GM23248 (cell line): ENCODE measurements at regions not wholly inside any gene's neighbourhood (a gene's known extent, or its start where the extent isn't known, plus 50 kb on each side); places are given as distances from the start of the nearest gene placed in this dataset.

ENCODE experiments used
- DNase-seq: peaks from one replicate; pipeline ENCODE4 v3.0.0-alpha.2; 2015
- H2AFZ ChIP-seq: fragments of 200-600 bp; sonication (generic); 2 replicates; pipeline ENCODE4 v1.6.1; 2016; ENCODE audit warnings: antibody characterized with exemption
- H3F3A ChIP-seq: fragments of 200-600 bp; sonication (generic); 2 replicates; pipeline ENCODE4 v1.6.1; 2016; ENCODE audit warnings: mild to moderate bottlenecking, antibody characterized with exemption, mixed run types; ENCODE audit not compliant: insufficient read depth
- H3K27ac ChIP-seq: fragments of 200-600 bp; sonication (generic); 2 replicates; pipeline ENCODE4 v1.5.1; 2016; ENCODE audit warnings: mild to moderate bottlenecking
- H3K27me3 ChIP-seq: fragments of 200-600 bp; sonication (generic); replicated peaks from 2 replicates; pipeline ENCODE4 v1.6.1; 2016; ENCODE audit warnings: mild to moderate bottlenecking; ENCODE audit not compliant: insufficient read depth
- H3K36me3 ChIP-seq: fragments of 200-600 bp; sonication (generic); 2 replicates; pipeline ENCODE4 v1.6.1; 2016; ENCODE audit warnings: low read depth, mild to moderate bottlenecking
- H3K4me1 ChIP-seq: fragments of 200-600 bp; sonication (generic); 2 replicates; pipeline ENCODE4 v1.6.1; 2016; ENCODE audit warnings: mild to moderate bottlenecking; ENCODE audit not compliant: insufficient read depth
- H3K4me2 ChIP-seq: fragments of 200-600 bp; sonication (generic); one replicate; pipeline ENCODE4 v1.6.1; 2016; ENCODE audit warnings: mild to moderate bottlenecking; ENCODE audit not compliant: unreplicated experiment
- H3K4me3 ChIP-seq: fragments of 200-600 bp; sonication (generic); 2 replicates; pipeline ENCODE4 v1.5.1; 2016; ENCODE audit warnings: mild to moderate bottlenecking
- H3K79me2 ChIP-seq: fragments of 200-600 bp; sonication (generic); 2 replicates; pipeline ENCODE4 v1.6.1; 2016; ENCODE audit warnings: mild to moderate bottlenecking; ENCODE audit not compliant: insufficient read depth
- H3K9ac ChIP-seq: fragments of 200-600 bp; sonication (generic); 2 replicates; pipeline ENCODE4 v1.6.1; 2016; ENCODE audit warnings: mild to moderate bottlenecking
- H3K9me2 ChIP-seq: fragments of 200-600 bp; sonication (generic); 2 replicates; pipeline ENCODE4 v1.6.1; 2016; ENCODE audit warnings: mixed run types, mild to moderate bottlenecking, moderate library complexity; ENCODE audit not compliant: insufficient read depth
- H3K9me3 ChIP-seq: fragments of 200-600 bp; sonication (generic); one replicate; pipeline ENCODE4 v1.6.1; 2017; ENCODE audit warnings: low read depth
- H4K20me1 ChIP-seq: fragments of 200-600 bp; sonication (generic); 2 replicates; pipeline ENCODE4 v1.6.0; 2016; ENCODE audit not compliant: insufficient read depth
- EZH2 ChIP-seq: fragments of 200-600 bp; sonication (generic); IDR thresholded peaks from 2 replicates; pipeline ENCODE4 v1.6.1; 2018; ENCODE audit warnings: antibody characterized with exemption, mild to moderate bottlenecking; ENCODE audit not compliant: insufficient read depth, poor library complexity, severe bottlenecking
- EZH2phosphoT487 ChIP-seq: fragments of 200-600 bp; sonication (generic); IDR thresholded peaks from 2 replicates; pipeline ENCODE4 v1.6.1; 2018; ENCODE audit warnings: antibody characterized with exemption, moderate library complexity, mild to moderate bottlenecking, low read depth; ENCODE audit not compliant: insufficient read depth
- WGBS, 2 experiments: methylation state at CpG; one replicate each; pipeline ENCODE4 v1.1.6; 2015 to 2017; ENCODE audit warnings: low lambda C conversion rate in 2 of 2, low coverage in 1 of 2; ENCODE audit errors: missing lambda C conversion rate in 2 of 2; 5-methylcytosine and 5-hydroxymethylcytosine counted together
- in situ Hi-C: fragments of 300-500 bp; cut with MboI; formaldehyde crosslinking; loops from 2 replicates; pipeline ENCODE4 v1.15.0; 2020

DNA sequence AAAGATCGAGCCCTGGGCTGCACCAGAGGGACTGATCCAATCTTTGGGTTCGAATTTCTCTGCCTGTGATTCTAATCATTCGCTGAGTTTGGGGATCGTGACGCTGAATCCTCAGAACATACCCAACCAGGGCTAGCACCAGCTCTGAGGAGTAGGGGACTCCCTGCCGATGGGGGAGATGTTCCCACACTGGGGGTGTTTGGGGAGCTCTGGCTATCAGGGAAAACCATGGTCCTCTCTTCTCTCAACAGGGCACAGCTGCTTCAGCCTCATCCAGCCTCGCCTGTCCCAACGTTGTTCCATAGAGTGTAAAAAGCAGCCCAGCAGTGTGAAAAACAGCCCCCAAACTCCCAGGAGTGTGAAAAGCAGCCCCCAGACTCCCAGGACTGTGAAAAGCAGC, 136.6 kb downstream of the ANKRD60 start:
- in situ Hi-C loops = no loop called here
- H3K9me3 ChIP-seq = no peaks in the 10 kb centered on the region
- H3K4me3 ChIP-seq = no peak overlapping the region
- no peaks in the 10 kb centered on the region for H3K27me3 ChIP-seq
- H3K4me2 ChIP-seq = no peak overlapping the region
- no peaks in the 10 kb centered on the region for H4K20me1 ChIP-seq
- no peaks in the 10 kb centered on the region for H3K9me2 ChIP-seq
- no peaks in the 10 kb centered on the region for H3F3A ChIP-seq
- 85 to 89% methylated on average over 7 to 8 of the region's 8 CpGs for WGBS, 2 experiments
- H3K27ac ChIP-seq = no peak overlapping the region
- no peak overlapping the region for H3K9ac ChIP-seq
- H3K79me2 ChIP-seq = no peaks in the 10 kb centered on the region
- no peaks in the 10 kb centered on the region for H3K36me3 ChIP-seq
- no peak overlapping the region for H2AFZ ChIP-seq
- TF ChIP-seq EZH2 (no peak), EZH2phosphoT487 (no peak)
- H3K4me1 ChIP-seq = no peaks in the 10 kb centered on the region
- no peak for DNase-seq

DNA sequence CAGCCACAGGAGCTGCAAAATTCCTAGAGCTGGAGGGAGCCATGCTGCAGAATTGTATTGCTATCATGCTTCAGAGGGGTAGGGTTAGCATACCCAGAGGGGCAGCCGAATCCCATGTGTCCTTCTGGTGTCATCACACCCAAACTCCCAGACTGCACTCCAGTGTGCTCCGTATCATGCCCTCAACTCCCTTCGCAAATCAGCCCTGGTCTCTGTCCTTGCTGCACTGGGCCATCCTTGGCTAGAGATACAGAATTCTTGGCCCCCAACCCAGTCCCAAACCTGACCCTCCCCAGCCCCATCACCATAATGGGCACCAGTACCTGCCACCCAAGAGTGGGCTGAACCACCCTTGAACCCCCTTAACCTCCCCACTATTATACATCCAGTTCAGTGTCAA, 138.3 kb downstream of the ANKRD60 start:
- Histone ChIP-seq H3K79me2 (no peaks in the 10 kb centered on the region), H3K4me2 (no peak overlapping the region), H3K9me3 (no peaks in the 10 kb centered on the region), H3K4me1 (no peaks in the 10 kb centered on the region), H3K27ac (no peak overlapping the region), H2AFZ (no peak overlapping the region), H3F3A (no peaks in the 10 kb centered on the region), H3K9ac (no peak overlapping the region), H3K9me2 (no peaks in the 10 kb centered on the region), H4K20me1 (no peaks in the 10 kb centered on the region), H3K4me3 (no peak overlapping the region), H3K36me3 (no peaks in the 10 kb centered on the region), H3K27me3 (no peaks in the 10 kb centered on the region)
- 90 to 92% methylated on average over 3 of the region's 3 CpGs for WGBS, 2 experiments
- in situ Hi-C loops = no loop called here
- TF ChIP-seq EZH2phosphoT487 = no peak
- no peak for TF ChIP-seq EZH2
- no peak for DNase-seq

DNA sequence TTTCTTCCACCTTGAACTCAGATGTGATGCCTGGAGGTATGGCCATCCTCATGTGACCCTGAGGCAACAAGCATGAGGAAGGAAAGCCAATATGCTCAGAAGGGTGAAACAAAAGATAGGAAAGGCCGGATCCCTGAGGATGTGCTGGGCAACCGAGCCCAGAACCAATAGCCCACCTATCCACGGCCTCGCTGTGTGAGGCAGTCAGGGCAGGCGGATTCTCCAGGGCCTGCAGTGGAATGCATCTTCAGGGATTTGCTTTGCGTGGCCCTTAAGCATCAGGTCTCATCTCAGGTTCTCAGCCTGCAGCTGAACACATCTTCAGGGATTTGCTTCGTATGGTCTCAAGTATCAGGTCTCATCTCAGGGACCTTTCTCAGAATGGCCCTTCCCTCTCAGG, 139.8 kb downstream of the ANKRD60 start:
- DNase-seq = no peak
- H3F3A ChIP-seq = no peaks in the 10 kb centered on the region
- H3K4me1 ChIP-seq = no peaks in the 10 kb centered on the region
- H2AFZ ChIP-seq = no peak overlapping the region
- TF ChIP-seq EZH2phosphoT487 (no peak), EZH2 (no peak)
- H3K27ac ChIP-seq = no peak overlapping the region
- H3K4me2 ChIP-seq = no peak overlapping the region
- no peaks in the 10 kb centered on the region for H3K9me3 ChIP-seq
- no peaks in the 10 kb centered on the region for H3K79me2 ChIP-seq
- in situ Hi-C loops = no loop called here
- no peaks in the 10 kb centered on the region for H4K20me1 ChIP-seq
- 95 to 98% methylated on average over 7 of the region's 7 CpGs for WGBS, 2 experiments
- no peaks in the 10 kb centered on the region for H3K9me2 ChIP-seq
- no peaks in the 10 kb centered on the region for H3K27me3 ChIP-seq
- no peaks in the 10 kb centered on the region for H3K36me3 ChIP-seq
- no peak overlapping the region for H3K4me3 ChIP-seq
- H3K9ac ChIP-seq = no peak overlapping the region

DNA sequence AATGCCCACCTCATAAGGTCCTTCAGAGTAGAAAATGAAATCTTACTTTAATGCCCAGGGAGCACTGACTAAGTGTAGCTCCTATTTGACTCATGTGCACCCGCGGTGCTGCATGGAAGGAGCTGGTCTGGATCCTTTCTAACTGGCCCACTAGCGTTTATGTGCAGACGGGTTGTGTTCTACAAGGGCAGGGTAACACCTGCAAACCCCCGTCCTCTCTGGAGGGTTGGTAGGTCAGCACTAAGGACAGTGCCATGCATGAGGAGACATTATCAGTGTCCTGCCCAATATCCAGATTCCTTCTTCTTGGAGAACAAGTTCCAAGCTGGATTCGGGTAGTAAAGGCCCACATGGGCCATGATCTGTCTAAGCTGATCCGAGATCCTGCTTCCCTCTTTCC, 140.3 kb downstream of the ANKRD60 start:
- Histone ChIP-seq H3K9me3 (no peaks in the 10 kb centered on the region), H2AFZ (no peak overlapping the region), H3K36me3 (no peaks in the 10 kb centered on the region), H3K79me2 (no peaks in the 10 kb centered on the region), H3K9ac (no peak overlapping the region), H3K9me2 (no peaks in the 10 kb centered on the region), H3K4me2 (no peak overlapping the region), H3K4me3 (no peak overlapping the region), H4K20me1 (no peaks in the 10 kb centered on the region), H3K27me3 (no peaks in the 10 kb centered on the region), H3F3A (no peaks in the 10 kb centered on the region), H3K27ac (no peak overlapping the region), H3K4me1 (no peaks in the 10 kb centered on the region)
- TF ChIP-seq EZH2 (no peak), EZH2phosphoT487 (no peak)
- in situ Hi-C loops = no loop called here
- WGBS, 2 experiments = 86 to 87% methylated on average over 7 of the region's 7 CpGs
- no peak for DNase-seq

DNA sequence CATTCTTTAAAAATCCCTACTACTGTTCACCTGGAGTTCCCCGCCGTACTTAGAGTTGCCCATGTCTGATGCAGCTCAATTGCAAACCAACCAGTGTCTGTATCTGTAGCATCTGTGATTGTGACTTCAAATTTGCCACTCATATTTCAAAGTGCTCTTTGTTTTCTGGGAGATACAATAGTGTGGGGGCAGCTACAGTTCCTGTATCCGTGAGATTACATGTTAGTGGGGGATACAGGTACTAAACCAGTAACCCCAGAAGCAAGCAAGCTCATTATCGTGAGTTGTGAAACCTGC, 140.9 kb downstream of the ANKRD60 start:
- Histone ChIP-seq H3K36me3 (no peaks in the 10 kb centered on the region), H3K4me2 (no peak overlapping the region), H4K20me1 (no peaks in the 10 kb centered on the region), H2AFZ (no peak overlapping the region), H3F3A (peaks cover 2% of the 10 kb centered on the region; the same call in 1 of the 2 replicates), H3K27me3 (no peaks in the 10 kb centered on the region), H3K9me3 (no peaks in the 10 kb centered on the region), H3K79me2 (no peaks in the 10 kb centered on the region), H3K4me3 (no peak overlapping the region), H3K27ac (no peak overlapping the region), H3K9ac (no peak overlapping the region), H3K9me2 (no peaks in the 10 kb centered on the region), H3K4me1 (peaks cover 1% of the 10 kb centered on the region)
- no peak for DNase-seq
- in situ Hi-C loops = no loop called here
- WGBS, 2 experiments = 56 to 67% methylated on average over 4 of the region's 4 CpGs
- no peak for TF ChIP-seq EZH2phosphoT487
- TF ChIP-seq EZH2 = no peak
